Pancreas (tissue), 10 donors: ENCODE measurements at regions not wholly inside any gene's neighbourhood (a gene's known extent, or its start where the extent isn't known, plus 50 kb on each side); places are given as distances from the start of the nearest gene placed in this dataset.

ENCODE experiments used
- ATAC-seq, 4 donors: fragments of 200-7000 bp; cut with Tn5 transposase; one replicate each; pipeline versions ENCODE4 v1.8.0 to v1.9.1; 2020; ENCODE audit warnings: mild to moderate bottlenecking in 4 of 4, moderate library complexity in 4 of 4
- DNase-seq, 6 donors: peaks; one replicate each; pipeline ENCODE4 v3.0.0-alpha.2; 2020
- FAIRE-seq: peaks from 2 replicates; lab custom pipeline; 2012; peaks lifted over from hg19 to GRCh38; lab: Jason Lieb, UNC
- H3K27ac ChIP-seq, 4 donors: fragments of 200-600 bp; sonication (generic); 1 replicate in 3 of 4; 2 replicates in 1 of 4; pipeline versions ENCODE4 v1.5.0 to v1.8.0; 2020
- H3K27me3 ChIP-seq, 4 donors: fragments of 200-600 bp; one replicate each; pipeline ENCODE4 v1.8.0; 2021
- H3K36me3 ChIP-seq, 3 donors: fragments of 200-600 bp; sonication (generic) in 1 of 3; one replicate each; pipeline versions ENCODE4 v1.5.0 to v1.8.0; 2020 to 2021
- H3K4me1 ChIP-seq, 3 donors: fragments of 200-600 bp; one replicate each; pipeline ENCODE4 v1.8.0; 2021
- H3K4me3 ChIP-seq, 4 donors: fragments of 200-600 bp; sonication (generic) in 2 of 4; one replicate each; pipeline versions ENCODE4 v1.5.0 to v1.8.0; 2020 to 2021
- H3K9me3 ChIP-seq, 4 donors: fragments of 200-600 bp; one replicate each; pipeline ENCODE4 v1.8.0; 2021
- CTCF ChIP-seq, 4 donors: fragments of 200-600 bp; sonication (generic) in 3 of 4; IDR thresholded peaks; one replicate each; pipeline versions ENCODE4 v1.5.0 to v1.8.0; 2021; ENCODE audit warnings: antibody characterized with exemption in 4 of 4
- WGBS, 2 donors: extraction: QIAGEN DNeasy Blood & Tissue Kit; methylation state at CpG; one replicate each; pipeline ENCODE4 v1.1.7; 2013; 5-methylcytosine and 5-hydroxymethylcytosine counted together
- intact Hi-C, 3 donors: fragments of 100-400 bp; cut with DNase I; formaldehyde crosslinking; loops; one replicate each; pipeline versions ENCODE4 v1.11.1 to v1.14.2; 2022
- donor health status: healthy with polysubstance abuse.
- donor health status: DM: no; HTN: no; CAD: no; lungs with moderate emphysema.
- donor health status: DM: no; HTN: no; CAD: no.
- donor health status: control.
- donor health status: control.
- donor health status: Bipolar disorder and iron deficiency.
- donor health status: DM: yes; HTN: yes; CAD: no.
- donor health status: DM: no; HTN: no; CAD: no.
- donor health status: DM: no; HTN: no; CAD: no.
- donor health status: DM: yes; HTN: yes; CAD: no.

GRCh38 chr20:57964011-57964862 lies 254.4 kb upstream of the PMEPA1 start:
- TF ChIP-seq CTCF (IDR thresholded peaks at IDR 0.05) = no peak
- intact Hi-C loops = loop anchor here in 1 of 3 donors (10.0 kb wide), 1 partner anchor 309 kb away; no protein-coding TSS in a partner anchor
- no peak for DNase-seq

DNA sequence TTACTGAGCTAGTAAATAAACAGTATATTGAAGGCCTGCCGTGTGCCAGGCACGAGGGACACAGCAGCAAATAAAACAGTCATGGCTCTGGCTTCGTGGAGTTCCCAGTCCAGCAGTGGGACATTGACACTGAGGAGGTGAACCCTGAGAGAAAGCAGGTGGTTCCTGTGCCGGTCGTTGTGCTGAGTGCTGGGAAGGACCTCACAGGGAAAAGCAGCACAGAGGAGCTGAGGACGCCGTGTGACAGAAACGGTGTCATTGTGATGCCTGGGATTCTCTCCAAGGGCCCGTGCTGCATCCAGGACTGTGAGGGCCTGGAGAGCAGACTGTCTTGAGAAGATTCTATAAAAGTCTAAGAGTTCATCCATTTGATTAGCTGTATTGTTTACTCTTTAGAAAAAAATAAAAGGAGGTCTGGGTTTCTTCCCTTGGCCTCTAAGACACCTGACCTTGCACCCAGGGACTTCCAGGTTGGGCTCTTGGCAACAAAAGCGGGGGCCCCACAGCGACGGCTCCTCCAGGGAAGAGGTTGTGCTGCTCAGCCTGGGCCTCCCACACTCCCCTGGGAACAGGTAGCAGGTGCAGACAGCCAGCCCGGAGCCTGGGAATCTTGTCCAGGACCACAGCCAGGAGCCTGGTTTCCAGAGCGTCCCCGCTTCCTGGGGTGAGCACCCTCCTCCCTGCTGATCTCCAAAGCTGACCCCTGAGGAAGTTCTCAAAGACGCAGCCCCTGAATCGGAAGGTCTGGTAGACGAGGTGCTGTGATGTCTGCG lies 251.2 kb upstream of the PMEPA1 start:
- peaks cover 0 to 3% (median 0%) of the 10 kb centered on the region in 3 donors for H3K4me1 ChIP-seq
- no peaks in the 10 kb centered on the region for H3K9me3 ChIP-seq
- no peaks in the 10 kb centered on the region for H3K27me3 ChIP-seq
- no peak overlapping the region for H3K4me3 ChIP-seq
- H3K36me3 ChIP-seq = no peaks in the 10 kb centered on the region
- TF ChIP-seq CTCF (IDR thresholded peaks at IDR 0.05) = no peak
- ATAC-seq = no peak
- no peak for FAIRE-seq
- intact Hi-C loops = loop anchor here in 1 of 3 donors (10.0 kb wide), 1 partner anchor 306 kb away; no protein-coding TSS in a partner anchor
- DNase-seq = no peak
- 32 to 37% methylated on average over 19 of the region's 19 CpGs for WGBS, 2 donors
- H3K27ac ChIP-seq = peak overlapping the region in 2 of 4 donors; percentile 78 to 84

More at GRCh38 chr20:57964011-57964862, 254.4 kb upstream of the PMEPA1 start:
- Histone ChIP-seq H3K4me1 (peaks cover 0 to 3% (median 0%) of the 10 kb centered on the region in 3 donors), H3K4me3 (no peak overlapping the region), H3K36me3 (no peaks in the 10 kb centered on the region), H3K9me3 (no peaks in the 10 kb centered on the region), H3K27me3 (no peaks in the 10 kb centered on the region), H3K27ac (peak overlapping the region in 1 of 4 donors; percentile 22)
- 65 to 78% methylated on average over 15 of the region's 15 CpGs for WGBS, 2 donors
- FAIRE-seq (no peak), ATAC-seq (peak in 1 of 4 donors; percentile 11)

GRCh38 chr20:57959589-57959988 lies 249.8 kb upstream of the PMEPA1 start:
- Histone ChIP-seq H3K9me3 (no peaks in the 10 kb centered on the region), H3K27ac (peak overlapping the region; percentile 43 to 84 (median 74)), H3K36me3 (no peaks in the 10 kb centered on the region), H3K4me1 (peaks cover 0 to 3% (median 0%) of the 10 kb centered on the region in 3 donors), H3K27me3 (no peaks in the 10 kb centered on the region), H3K4me3 (no peak overlapping the region)
- ATAC-seq (peak in 3 of 4 donors; percentile 46 to 68 (median 47)), DNase-seq (peak in 2 of 6 donors; percentile 14 to 30), FAIRE-seq (no peak)
- WGBS, 2 donors = 58 to 75% methylated on average over 4 of the region's 4 CpGs
- intact Hi-C loops = no loop called here
- no peak for TF ChIP-seq CTCF (IDR thresholded peaks at IDR 0.05)

DNA sequence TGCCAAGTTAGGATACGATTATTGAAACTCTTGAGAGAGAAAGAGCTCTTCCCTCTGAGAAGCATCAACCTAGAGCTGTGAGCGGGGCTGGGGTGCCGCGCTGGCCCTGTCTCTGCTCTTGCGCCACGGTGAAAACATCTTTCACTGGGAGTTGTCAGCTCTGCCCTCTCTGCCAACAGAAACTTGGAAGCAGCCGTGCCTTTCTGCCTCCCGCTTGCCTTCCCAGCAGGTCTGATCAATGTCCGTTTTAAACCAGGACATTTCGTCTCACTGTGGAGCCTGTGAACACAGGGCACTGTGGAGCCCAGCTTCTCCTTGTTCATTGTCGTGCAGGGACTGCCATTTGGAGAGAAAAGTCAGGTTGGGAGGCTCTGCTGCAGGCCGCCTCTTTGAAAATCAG lies 249.2 kb upstream of the PMEPA1 start:
- FAIRE-seq = no peak
- ATAC-seq = peak; percentile 66 to 87 (median 82)

More for the DNA sequence above, 249.2 kb upstream of the PMEPA1 start:
- Histone ChIP-seq H3K9me3 (no peaks in the 10 kb centered on the region), H3K4me3 (no peak overlapping the region), H3K4me1 (peaks cover 0 to 3% (median 0%) of the 10 kb centered on the region in 3 donors), H3K27me3 (no peaks in the 10 kb centered on the region), H3K36me3 (no peaks in the 10 kb centered on the region), H3K27ac (peak overlapping the region; percentile 43 to 84 (median 74))
- peak in 3 of 6 donors; percentile 36 to 51 (median 42) for DNase-seq
- WGBS, 2 donors = 40 to 43% methylated on average over 12 of the region's 12 CpGs
- no peak for TF ChIP-seq CTCF (IDR thresholded peaks at IDR 0.05)
- intact Hi-C loops = no loop called here
